ENCODE measurements at regions not wholly inside any gene's neighbourhood (a gene's known extent, or its start where the extent isn't known, plus 50 kb on each side); places are given as distances from the start of the nearest gene placed in this dataset.
"Not testable (repeated sequence)": the region's sequence is repeated elsewhere in the genome, so short reads cannot be mapped to it uniquely, and the experiment has no call there.

GRCh38 chr3:67167481-67167880 lies 169.4 kb downstream of the KBTBD8 start:
- no peak for DNase-seq

- no peak for DNase-seq
These were observed 173.7 kb downstream of the KBTBD8 start for GRCh38 chr3:67171841-67172240.

GRCh38 chr3:67173130-67173529 lies 175.0 kb downstream of the KBTBD8 start:
- DNase-seq = not testable (repeated sequence)

DNA sequence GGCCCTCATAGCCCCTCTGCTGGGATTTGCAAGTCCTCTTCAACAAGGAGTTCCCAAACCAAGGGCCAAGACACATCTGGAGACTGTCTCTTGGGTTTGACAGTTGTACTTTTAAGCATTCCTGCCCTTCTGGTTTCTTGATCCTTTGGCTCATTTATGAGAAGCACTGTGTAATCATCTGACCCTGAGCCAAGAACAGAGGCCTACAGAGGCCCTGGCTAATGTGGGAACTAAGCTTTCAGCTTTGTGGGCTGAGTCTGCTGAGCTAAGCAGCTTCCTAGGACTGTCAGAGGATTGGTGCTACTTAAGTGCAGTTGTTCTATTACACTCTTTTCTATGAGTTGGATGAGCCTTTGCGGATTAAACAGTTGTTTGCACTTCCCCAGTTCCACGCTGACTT lies 178.3 kb downstream of the KBTBD8 start:
- no peak for DNase-seq

- DNase-seq = no peak
These were observed 194.4 kb downstream of the KBTBD8 start for GRCh38 chr3:67192466-67192865.

DNA sequence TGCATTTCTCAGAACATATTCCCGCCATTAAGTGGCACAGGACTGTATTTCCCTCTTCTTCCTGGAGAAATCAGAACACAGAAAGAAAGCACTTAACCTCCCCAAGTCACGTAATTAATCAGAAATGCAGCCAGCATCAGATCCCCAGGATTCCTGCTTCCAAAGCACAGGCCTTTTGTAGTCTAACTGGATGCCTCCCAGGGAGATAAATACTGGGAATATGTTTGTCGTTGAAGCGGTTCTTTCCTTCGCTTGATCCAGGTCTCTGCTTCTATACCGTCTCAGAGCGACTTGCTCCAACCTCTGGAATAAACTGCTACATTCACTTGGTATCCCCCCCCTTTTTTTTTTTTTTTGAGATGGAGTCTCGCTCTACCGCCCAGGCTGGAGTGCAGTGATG lies 198.6 kb downstream of the KBTBD8 start:
- no peak for DNase-seq

- no peak for DNase-seq
These were observed 200.3 kb downstream of the KBTBD8 start for GRCh38 chr3:67198374-67198773.

DNA sequence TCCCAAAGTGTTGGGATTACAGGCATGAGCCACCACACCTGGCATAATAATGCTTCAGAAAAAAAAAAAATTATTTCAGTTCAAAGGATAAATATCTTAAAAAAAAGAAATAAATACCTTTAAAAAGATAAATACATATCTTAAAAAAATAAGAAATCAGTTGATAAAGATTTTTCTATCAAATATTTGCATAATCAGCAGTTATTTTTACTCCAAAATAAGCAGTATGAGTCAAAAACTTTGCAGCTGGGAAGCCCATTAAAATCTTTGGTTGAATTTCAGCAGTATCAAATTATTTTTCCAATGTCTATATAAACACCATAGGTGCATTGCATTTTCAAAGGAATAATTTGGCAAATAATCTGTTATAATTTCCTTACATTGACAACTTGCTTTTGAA lies 202.5 kb downstream of the KBTBD8 start:
- DNase-seq = no peak

GRCh38 chr3:67201026-67201425 lies 202.9 kb downstream of the KBTBD8 start:
- DNase-seq = no peak

- no peak for DNase-seq
These were observed 203.9 kb downstream of the KBTBD8 start for GRCh38 chr3:67202053-67202452.

GRCh38 chr3:67204951-67205350 lies 206.8 kb downstream of the KBTBD8 start:
- no peak for DNase-seq

DNA sequence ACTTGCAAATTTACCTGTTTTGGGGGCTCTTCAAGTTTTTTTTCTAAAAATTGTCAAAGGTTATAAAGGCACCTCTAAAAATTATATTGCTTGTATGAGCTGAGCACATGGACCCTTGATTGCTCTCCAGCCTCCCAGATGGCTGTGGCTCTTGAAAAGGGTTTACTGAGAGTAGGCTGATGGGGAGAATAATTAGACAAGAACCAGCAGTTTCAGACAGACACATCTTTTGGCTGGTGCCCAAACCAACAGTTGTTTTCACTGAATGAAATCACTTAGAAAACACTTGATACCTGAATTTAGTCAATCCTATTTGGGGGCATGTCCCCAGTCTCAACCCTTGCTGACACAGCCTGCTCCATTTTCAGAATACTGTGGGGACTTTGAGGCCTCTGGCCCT lies 217.6 kb downstream of the KBTBD8 start:
- no peak for DNase-seq

DNA sequence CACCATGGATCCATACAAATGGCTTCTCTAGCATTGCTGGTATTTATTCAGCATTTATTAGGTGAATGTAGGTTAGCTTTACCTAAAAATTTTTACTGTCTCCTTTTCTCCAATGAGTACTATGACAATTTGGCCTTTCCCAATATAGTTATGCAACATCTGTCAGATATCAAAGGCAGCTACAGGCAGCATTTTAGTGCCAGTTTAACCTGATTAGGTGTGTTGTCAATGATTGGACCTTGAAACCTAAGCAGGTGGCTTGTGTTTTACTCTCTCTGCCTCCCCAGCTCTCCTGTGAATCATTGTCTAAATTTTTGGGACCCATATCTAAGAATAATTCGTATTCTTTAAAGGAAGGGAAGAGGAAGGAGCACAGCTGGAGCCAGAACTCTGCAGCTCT lies 228.9 kb downstream of the KBTBD8 start:
- DNase-seq = no peak

DNA sequence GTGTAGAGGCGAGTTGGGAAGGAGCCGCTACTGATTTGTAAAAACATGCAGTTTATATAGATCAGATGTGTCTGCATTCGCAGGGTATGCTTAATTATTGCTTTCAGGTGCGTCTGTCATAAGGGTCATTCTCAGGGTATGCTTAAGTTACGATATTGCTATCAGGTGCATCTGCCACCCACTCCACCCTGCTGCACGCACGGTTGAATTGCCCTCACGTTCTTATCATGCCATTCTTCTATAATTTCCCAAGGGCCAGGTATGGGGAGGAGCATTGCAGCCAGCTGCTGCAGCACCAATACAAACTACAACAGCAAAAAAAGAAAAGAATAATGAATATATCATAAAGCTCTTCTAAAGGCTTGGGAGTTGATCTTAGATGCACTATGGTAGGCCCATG lies 230.0 kb downstream of the KBTBD8 start:
- no peak for DNase-seq

DNA sequence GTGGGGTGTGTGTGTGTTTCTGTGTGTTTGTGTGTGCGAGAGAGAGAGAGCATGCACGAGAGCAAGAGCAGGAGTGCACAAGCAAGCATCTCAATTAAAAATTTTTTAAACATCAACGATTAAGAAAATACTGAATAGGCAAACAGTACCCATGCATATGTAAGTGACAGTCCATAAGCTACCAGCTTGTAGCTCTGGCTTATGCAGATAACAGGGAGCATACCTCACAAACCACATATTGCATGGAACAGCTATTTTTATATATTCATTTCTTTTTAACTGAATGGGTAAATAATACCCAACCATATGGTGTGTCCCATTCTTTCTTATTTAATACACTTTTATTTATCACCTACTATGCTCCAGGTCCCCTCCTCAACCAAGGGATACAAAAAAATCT lies 234.5 kb downstream of the KBTBD8 start:
- DNase-seq = no peak

DNA sequence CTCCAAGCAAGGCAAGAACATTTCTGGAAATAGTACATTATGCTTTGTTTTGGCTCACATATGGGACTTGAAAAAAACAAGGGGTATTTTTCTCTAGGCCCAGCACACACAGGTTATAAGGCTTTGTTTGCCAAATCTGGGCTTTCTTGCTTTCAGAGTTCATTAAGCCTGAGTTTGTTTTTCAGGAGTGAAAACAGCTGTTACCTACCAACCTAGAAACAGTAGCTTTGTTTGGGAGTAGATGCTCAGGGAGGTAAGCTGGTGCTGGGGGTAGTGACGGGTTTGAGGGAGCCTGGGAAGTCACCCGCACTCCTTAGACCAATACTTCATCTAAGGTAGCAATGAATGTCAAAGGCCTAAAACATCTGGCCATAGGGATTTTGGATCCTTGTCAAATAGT lies 241.2 kb downstream of the KBTBD8 start:
- DNase-seq = no peak

DNA sequence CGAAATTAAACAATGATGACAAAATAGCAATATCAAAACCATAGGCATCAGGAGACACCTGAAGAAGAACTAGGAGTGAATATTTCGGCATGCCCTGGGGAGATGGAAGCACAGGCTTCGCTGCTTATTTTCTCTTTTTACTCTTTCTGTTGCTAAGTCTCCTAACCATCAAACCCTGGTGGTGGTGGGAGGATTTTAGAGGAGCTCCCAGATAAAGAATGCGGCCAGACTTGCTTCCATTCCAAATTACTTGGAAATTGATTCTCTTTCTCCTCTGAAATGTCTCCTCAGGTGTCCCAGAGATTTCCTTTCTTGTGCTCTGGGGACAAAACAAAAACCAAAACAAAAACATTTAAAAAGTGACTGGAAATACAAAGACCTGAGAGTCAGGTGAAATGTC lies 243.0 kb downstream of the KBTBD8 start:
- no peak for DNase-seq

DNA sequence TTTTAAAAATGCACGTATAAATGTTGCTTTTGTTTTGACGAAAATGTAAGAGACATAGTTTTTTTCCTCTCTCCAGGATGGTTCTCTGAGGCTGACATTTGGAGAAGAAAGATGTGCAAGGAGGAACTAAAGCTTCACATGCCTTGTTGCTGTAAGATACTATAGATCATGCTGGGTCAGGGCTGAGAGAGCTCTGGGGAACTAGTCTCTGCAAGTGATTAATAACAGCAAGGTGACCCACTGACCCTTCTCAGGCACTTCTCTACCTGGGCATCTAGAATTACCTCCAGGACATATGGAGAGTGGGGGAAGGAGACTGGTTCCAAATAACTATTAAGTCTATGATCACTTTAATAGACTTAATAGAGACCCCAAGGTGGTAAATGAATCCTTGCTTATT lies 246.0 kb downstream of the KBTBD8 start:
- no peak for DNase-seq

DNA sequence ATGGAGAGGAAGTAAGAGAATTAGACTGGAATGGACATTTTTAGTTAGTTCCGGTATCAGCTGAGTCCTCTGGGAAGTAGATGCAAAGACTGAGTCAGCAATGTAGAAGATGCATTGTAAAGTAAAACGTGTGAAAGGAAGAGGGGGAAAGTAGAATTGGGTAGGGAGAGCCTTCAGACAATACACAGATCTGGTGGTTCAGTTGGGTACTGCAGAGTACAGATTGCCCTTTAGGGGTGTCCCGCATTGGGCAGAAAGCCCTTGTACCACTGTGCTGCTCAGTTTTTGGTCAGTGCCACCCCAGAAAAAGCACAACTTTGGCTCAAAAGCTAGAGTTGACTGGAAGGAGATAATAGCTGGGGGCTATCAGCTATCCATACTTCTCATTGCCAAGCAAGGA lies 247.4 kb downstream of the KBTBD8 start:
- DNase-seq = no peak

GRCh38 chr3:67248726-67249125 lies 250.6 kb downstream of the KBTBD8 start:
- DNase-seq = no peak

DNA sequence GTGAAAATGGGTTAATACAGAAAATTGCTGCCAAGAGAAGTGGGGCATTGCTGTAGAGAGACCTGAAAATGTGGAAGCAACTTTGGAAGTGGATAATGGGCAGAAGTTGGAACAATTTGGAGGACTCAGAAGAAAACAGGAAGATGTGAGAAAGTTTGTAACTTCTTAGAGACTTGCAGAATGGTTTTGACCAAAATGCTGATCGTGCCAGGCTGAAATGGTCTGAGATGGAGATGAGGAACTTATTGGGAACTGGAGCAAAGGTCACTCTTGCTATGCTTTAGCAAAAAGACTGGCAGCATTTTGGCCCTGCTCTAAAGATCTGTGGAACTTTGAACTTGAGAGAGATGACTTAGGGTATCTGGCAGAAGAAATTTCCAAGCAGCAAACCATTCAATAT lies 254.8 kb downstream of the KBTBD8 start:
- DNase-seq = not testable (repeated sequence)

DNA sequence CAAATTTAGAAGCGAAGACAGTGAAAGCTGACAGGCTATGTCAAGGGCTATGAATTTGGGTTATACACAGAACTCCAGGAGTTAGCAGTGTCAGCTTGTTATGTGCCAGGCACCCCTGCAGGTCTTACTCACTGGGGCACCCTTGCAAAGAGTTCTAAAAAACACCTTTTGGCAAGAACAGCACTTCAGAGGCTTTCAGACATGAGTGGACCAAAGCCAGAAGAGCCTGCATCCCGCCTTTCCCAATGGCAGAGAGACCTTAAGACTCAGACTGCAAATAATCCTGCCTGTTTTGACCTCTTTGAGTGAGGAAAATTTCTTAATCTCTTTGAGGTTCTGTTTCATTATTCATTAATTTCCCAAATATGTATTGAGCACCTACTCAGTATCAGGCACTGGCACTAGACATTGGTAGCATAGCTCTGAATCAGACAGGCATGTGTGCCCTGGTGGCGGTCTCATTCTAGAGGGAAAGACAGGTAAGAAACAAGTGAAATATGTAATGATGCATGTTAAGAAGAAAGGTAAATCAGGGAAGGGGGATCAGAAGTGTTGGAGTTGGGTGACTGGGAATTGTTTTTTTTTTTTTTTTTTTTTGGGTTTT lies 280.0 kb downstream of the KBTBD8 start:
- no peak for DNase-seq

DNA sequence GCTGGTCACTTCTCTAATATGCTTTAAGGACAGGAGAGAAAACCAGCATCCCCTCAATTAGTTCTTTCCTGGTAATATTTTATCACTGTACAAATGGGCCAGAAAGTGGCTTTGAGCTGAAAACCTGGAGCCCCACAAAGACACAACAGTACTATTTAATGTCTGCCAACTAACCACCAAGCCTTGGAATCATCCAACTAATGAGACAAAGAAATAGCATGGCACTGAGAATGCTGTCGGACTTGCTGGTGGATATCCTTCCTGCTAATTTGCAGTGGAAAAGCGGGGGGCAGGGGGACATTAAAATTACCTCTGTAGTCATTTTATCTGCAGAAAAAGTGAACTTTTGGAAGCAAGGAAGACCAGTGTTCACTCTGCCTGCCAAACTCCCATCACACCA lies 288.5 kb downstream of the KBTBD8 start:
- no peak for DNase-seq

DNA sequence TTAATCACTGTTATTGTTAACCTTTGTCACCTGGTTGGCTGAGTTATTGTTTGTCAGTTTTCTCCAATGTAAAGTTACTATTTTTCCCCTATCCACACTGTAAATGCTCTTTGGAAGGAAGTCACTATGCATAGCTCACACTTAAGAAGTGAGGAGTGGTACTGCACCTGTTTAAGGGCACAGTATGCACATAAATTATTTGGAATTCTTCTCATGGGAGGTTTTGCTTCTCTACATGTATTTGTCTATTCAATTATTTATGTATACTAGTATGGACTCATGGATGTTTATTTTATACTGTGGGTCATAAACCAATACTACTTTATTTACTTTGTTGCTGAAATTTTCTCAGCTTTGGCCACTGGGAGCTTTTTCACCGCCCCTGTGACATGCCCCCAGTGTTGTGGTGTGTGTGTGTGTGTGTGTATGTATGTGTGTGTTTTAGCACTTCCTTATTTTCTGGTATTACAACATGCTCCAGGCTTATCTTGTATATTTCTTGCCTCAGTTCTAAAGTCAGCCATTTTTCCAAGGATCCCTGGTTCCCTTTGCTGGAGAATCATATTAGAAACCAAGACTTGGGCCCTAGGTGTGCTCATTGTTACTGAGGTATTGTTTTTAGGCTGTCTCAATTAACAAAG lies 290.5 kb downstream of the KBTBD8 start:
- no peak for DNase-seq

DNA sequence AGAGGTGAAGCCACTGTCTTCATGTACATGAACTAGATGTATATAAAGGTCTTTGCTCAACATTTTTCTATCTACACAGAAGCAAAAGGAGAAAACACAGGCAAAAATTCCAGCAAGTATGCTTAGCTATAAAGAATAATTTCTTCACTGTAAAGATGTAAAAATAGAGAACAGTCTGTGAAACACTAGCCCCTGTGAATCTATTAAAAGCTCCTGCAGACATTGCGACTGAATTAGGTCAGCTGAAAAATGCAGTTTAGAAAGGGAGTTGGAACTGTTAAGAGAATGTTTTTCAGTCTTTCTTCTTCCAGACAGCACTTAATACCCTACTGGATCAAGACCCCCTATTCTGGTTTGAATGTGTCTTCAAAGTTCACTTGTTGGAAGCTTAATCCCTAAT lies 291.5 kb downstream of the KBTBD8 start:
- no peak for DNase-seq

Data from NCI-H2029 (cell line).